ENCODE measurements at regions not wholly inside any gene's neighbourhood (a gene's known extent, or its start where the extent isn't known, plus 50 kb on each side); places are given as distances from the start of the nearest gene placed in this dataset.

DNA sequence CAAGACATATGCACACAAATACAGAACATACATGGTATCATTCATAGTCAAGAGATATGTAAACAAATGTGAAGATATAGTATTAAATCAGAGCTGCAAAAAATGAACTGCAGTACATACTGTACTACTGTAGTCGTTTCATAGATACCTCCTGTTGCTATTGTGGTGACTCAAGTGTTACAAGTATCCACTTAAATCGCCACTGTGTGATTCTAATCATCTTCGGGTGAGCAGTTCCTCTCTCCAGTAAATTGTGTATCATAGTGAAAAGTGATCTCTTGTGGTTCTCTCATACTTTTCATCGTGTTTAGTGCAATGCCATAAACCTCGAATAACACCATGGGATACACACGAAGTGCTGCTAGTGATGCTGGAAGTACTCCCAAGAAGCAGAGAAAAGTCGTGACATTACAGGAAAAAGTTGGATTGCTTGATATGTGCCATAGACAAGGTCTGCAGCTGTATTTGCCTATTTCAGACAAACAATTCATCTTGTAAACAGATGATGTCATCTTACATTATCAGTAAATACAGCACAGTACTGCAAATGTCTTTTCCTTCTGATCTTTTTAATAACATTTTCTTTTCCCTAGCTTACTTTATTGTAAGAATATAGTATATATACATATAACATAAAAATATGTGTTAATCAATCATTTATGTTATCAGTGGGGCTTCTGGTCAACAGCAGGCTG is 222.2 kb downstream of the BCL11A start:
- Histone ChIP-seq H3K36me3 (ENCODE audit: low read depth) (no peaks in the 10 kb centered on the region), H3K4me3 (no peak overlapping the region), H3K27ac (no peak overlapping the region), H3K9ac (no peak overlapping the region), H2AFZ (no peak overlapping the region), H3K9me2 (ENCODE audit: insufficient read depth) (no peaks in the 10 kb centered on the region; the same call in 1 of the 2 replicates), H3K9me3 (ENCODE audit: low read depth) (no peaks in the 10 kb centered on the region), H3F3A (ENCODE audit: insufficient read depth) (no peaks in the 10 kb centered on the region), H3K79me2 (ENCODE audit: insufficient read depth) (no peaks in the 10 kb centered on the region), H3K27me3 (replicated peaks; ENCODE audit: insufficient read depth) (peaks cover 11% of the 10 kb centered on the region; the same call in 1 of the 2 replicates), H3K4me1 (ENCODE audit: insufficient read depth) (no peaks in the 10 kb centered on the region), H4K20me1 (ENCODE audit: insufficient read depth) (no peaks in the 10 kb centered on the region), H3K4me2 (ENCODE audit: unreplicated experiment) (no peak overlapping the region)
- WGBS, 2 experiments (ENCODE audit: low coverage in 1 of 2, low lambda C conversion rate in 2 of 2, missing lambda C conversion rate in 2 of 2), result 53 to 56% methylated on average over 7 of the region's 7 CpGs
- in situ Hi-C loops (cut with MboI), result no loop called here
- no peak for TF ChIP-seq EZH2phosphoT487 (IDR thresholded peaks at IDR 0.05; ENCODE audit: insufficient read depth, low read depth)
- TF ChIP-seq EZH2 (IDR thresholded peaks at IDR 0.05; ENCODE audit: insufficient read depth, poor library complexity, severe bottlenecking), result no peak
- DNase-seq, result peak; percentile 6

DNA sequence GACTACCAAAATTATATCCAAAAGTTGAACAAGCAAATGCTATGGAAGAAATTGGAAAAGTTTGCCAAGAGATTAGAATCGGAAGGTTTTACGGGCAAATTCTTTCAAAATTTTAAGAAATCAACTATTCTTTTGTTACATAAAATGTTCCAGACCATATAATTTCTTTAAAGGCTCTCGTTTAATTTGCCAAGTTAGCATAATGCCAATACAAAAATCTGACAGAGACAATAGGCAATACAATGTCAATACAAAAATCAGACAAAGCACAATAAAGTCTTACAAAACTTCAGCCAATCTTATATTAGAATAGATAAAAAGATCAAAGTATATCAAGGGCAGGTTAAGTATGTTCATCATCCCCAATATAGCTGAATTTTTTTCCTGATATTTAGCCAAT is 224.2 kb downstream of the BCL11A start:
- H3K27ac ChIP-seq, result no peak overlapping the region
- no peaks in the 10 kb centered on the region; the same call in 1 of the 2 replicates for H3K9me2 ChIP-seq (ENCODE audit: insufficient read depth)
- peaks cover 11% of the 10 kb centered on the region; the same call in 1 of the 2 replicates for H3K27me3 ChIP-seq (replicated peaks; ENCODE audit: insufficient read depth)
- H3K36me3 ChIP-seq (ENCODE audit: low read depth), result no peaks in the 10 kb centered on the region
- no peaks in the 10 kb centered on the region for H3F3A ChIP-seq (ENCODE audit: insufficient read depth)
- no peak overlapping the region for H3K9ac ChIP-seq
- no peak for DNase-seq
- no peak overlapping the region for H3K4me3 ChIP-seq
- H3K4me2 ChIP-seq (ENCODE audit: unreplicated experiment), result no peak overlapping the region
- no peak for TF ChIP-seq EZH2 (IDR thresholded peaks at IDR 0.05; ENCODE audit: insufficient read depth, poor library complexity, severe bottlenecking)
- 57 to 60% methylated on average over 3 of the region's 3 CpGs for WGBS, 2 experiments (ENCODE audit: low coverage in 1 of 2, low lambda C conversion rate in 2 of 2, missing lambda C conversion rate in 2 of 2)
- no peaks in the 10 kb centered on the region for H3K9me3 ChIP-seq (ENCODE audit: low read depth)
- in situ Hi-C loops (cut with MboI), result no loop called here
- H2AFZ ChIP-seq, result no peak overlapping the region
- no peaks in the 10 kb centered on the region for H4K20me1 ChIP-seq (ENCODE audit: insufficient read depth)
- H3K4me1 ChIP-seq (ENCODE audit: insufficient read depth), result no peaks in the 10 kb centered on the region
- H3K79me2 ChIP-seq (ENCODE audit: insufficient read depth), result no peaks in the 10 kb centered on the region

DNA sequence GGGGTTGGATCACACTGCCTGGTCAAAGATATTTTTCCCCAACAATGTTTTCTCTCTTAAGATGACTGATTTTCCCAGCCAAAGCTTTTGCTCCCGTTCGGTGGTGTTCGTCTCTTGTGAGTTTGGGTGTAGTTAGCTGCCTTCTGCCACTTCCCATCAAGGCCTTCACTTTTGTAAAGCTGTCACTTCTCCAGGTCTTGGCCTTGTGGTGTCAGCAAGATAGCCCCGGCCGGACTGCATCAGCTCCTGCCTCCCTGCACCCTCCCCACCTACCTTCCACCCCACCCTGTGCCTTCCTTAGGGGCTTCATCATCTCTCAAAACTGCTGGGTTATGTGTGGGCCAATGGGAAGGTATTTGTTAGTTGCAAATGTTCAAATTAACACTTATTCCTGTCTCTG is 228.9 kb downstream of the BCL11A start:
- no peaks in the 10 kb centered on the region for H3K4me1 ChIP-seq (ENCODE audit: insufficient read depth)
- no peaks in the 10 kb centered on the region for H3F3A ChIP-seq (ENCODE audit: insufficient read depth)
- H2AFZ ChIP-seq, result no peak overlapping the region
- H3K9me3 ChIP-seq (ENCODE audit: low read depth), result no peaks in the 10 kb centered on the region
- DNase-seq, result no peak
- no peak overlapping the region for H3K4me2 ChIP-seq (ENCODE audit: unreplicated experiment)
- no peak overlapping the region for H3K9ac ChIP-seq
- WGBS, 2 experiments (ENCODE audit: low coverage in 1 of 2, low lambda C conversion rate in 2 of 2, missing lambda C conversion rate in 2 of 2), result 46 to 53% methylated on average over 4 to 5 of the region's 5 CpGs
- TF ChIP-seq EZH2phosphoT487 (IDR thresholded peaks at IDR 0.05; ENCODE audit: insufficient read depth, low read depth) (no peak), EZH2 (IDR thresholded peaks at IDR 0.05; ENCODE audit: insufficient read depth, poor library complexity, severe bottlenecking) (no peak)
- H3K27me3 ChIP-seq (replicated peaks; ENCODE audit: insufficient read depth), result peaks cover 8% of the 10 kb centered on the region; the same call in 1 of the 2 replicates
- no peaks in the 10 kb centered on the region for H4K20me1 ChIP-seq (ENCODE audit: insufficient read depth)
- no peak overlapping the region for H3K4me3 ChIP-seq
- no peak overlapping the region for H3K27ac ChIP-seq
- H3K36me3 ChIP-seq (ENCODE audit: low read depth), result no peaks in the 10 kb centered on the region
- H3K79me2 ChIP-seq (ENCODE audit: insufficient read depth), result no peaks in the 10 kb centered on the region
- H3K9me2 ChIP-seq (ENCODE audit: insufficient read depth), result no peaks in the 10 kb centered on the region; the same call in 1 of the 2 replicates
- in situ Hi-C loops (cut with MboI), result no loop called here

DNA sequence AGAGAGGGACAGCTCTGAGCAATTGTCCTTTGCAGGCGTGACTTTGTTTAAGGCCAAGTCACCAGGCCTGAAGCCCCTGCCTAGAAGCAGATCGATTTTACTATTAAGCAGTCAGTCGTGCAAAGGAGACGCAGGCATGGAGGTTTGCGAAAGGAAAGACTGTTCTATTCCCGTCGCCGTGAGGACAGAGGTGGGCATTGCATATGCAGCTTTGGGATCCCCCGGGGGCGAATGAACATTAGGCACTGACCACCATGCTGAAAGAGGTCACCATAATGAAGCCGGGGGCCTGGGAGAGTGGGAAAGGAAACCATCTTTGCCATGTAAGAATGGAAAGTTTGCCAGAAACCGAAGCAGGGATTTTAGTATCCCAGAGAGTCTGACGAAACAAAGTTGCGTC is 231.6 kb downstream of the BCL11A start:
- H3F3A ChIP-seq (ENCODE audit: insufficient read depth), result no peaks in the 10 kb centered on the region
- H4K20me1 ChIP-seq (ENCODE audit: insufficient read depth), result no peaks in the 10 kb centered on the region
- in situ Hi-C loops (cut with MboI), result no loop called here
- no peak overlapping the region for H3K4me2 ChIP-seq (ENCODE audit: unreplicated experiment)
- WGBS, 2 experiments (ENCODE audit: low coverage in 1 of 2, low lambda C conversion rate in 2 of 2, missing lambda C conversion rate in 2 of 2), result 68 to 72% methylated on average over 14 of the region's 14 CpGs
- no peak overlapping the region for H3K9ac ChIP-seq
- TF ChIP-seq EZH2 (IDR thresholded peaks at IDR 0.05; ENCODE audit: insufficient read depth, poor library complexity, severe bottlenecking), result no peak
- no peak for TF ChIP-seq EZH2phosphoT487 (IDR thresholded peaks at IDR 0.05; ENCODE audit: insufficient read depth, low read depth)
- H3K4me3 ChIP-seq, result no peak overlapping the region
- H3K27me3 ChIP-seq (replicated peaks; ENCODE audit: insufficient read depth), result peaks cover 21% of the 10 kb centered on the region
- no peaks in the 10 kb centered on the region for H3K9me3 ChIP-seq (ENCODE audit: low read depth)
- H3K9me2 ChIP-seq (ENCODE audit: insufficient read depth), result no peaks in the 10 kb centered on the region
- no peaks in the 10 kb centered on the region for H3K4me1 ChIP-seq (ENCODE audit: insufficient read depth)
- H3K79me2 ChIP-seq (ENCODE audit: insufficient read depth), result no peaks in the 10 kb centered on the region
- H2AFZ ChIP-seq, result no peak overlapping the region
- H3K36me3 ChIP-seq (ENCODE audit: low read depth), result no peaks in the 10 kb centered on the region
- no peak for DNase-seq
- H3K27ac ChIP-seq, result no peak overlapping the region

Data from GM23248 (cell line).